Endothelial cell (in vitro differentiated cells): ENCODE measurements at regions not wholly inside any gene's neighbourhood (a gene's known extent, or its start where the extent isn't known, plus 50 kb on each side); places are given as distances from the start of the nearest gene placed in this dataset.

ENCODE experiments used
- DNase-seq: peaks from one replicate; pipeline ENCODE4 v3.0.0; 2021; ENCODE audit warnings: low spot score
- H3K27ac Mint-ChIP-seq: one replicate; pipeline ENCODE4 v1.8.0; 2021; ENCODE audit warnings: mixed read lengths, inconsistent platforms; ENCODE audit not compliant: unreplicated experiment
- H3K27me3 Mint-ChIP-seq: one replicate; pipeline ENCODE4 v1.8.0; 2021; ENCODE audit warnings: mild to moderate bottlenecking, moderate library complexity, mixed read lengths, inconsistent platforms; ENCODE audit not compliant: unreplicated experiment
- H3K36me3 Mint-ChIP-seq: one replicate; pipeline ENCODE4 v1.8.0; 2021; ENCODE audit warnings: mild to moderate bottlenecking, low read depth, mixed read lengths, inconsistent platforms; ENCODE audit not compliant: unreplicated experiment
- H3K4me1 Mint-ChIP-seq: one replicate; pipeline ENCODE4 v1.8.0; 2021; ENCODE audit warnings: mild to moderate bottlenecking, mixed read lengths, inconsistent platforms; ENCODE audit not compliant: unreplicated experiment
- H3K4me3 Mint-ChIP-seq: one replicate; pipeline ENCODE4 v1.8.0; 2021; ENCODE audit warnings: mild to moderate bottlenecking, mixed read lengths, inconsistent platforms; ENCODE audit not compliant: unreplicated experiment
- H3K9me3 Mint-ChIP-seq: one replicate; pipeline ENCODE4 v1.8.0; 2021; ENCODE audit warnings: mixed read lengths, inconsistent platforms; ENCODE audit not compliant: unreplicated experiment
- CTCF ChIP-seq: fragments of 200-600 bp; sonication (generic); IDR thresholded peaks from one replicate; pipeline ENCODE4 v1.5.0; 2021; ENCODE audit warnings: antibody characterized with exemption; ENCODE audit not compliant: unreplicated experiment

- H3K36me3 Mint-ChIP-seq, result no peaks in the 10 kb centered on the region
- H3K27ac Mint-ChIP-seq, result no peak overlapping the region
- TF ChIP-seq CTCF, result no peak
- DNase-seq, result no peak
- no peaks in the 10 kb centered on the region for H3K27me3 Mint-ChIP-seq
- no peaks in the 10 kb centered on the region for H3K4me1 Mint-ChIP-seq
- no peak overlapping the region for H3K4me3 Mint-ChIP-seq
- no peaks in the 10 kb centered on the region for H3K9me3 Mint-ChIP-seq
Observed at GRCh38 chr1:195939844-195940243, 668.4 kb downstream of the KCNT2 start.

GRCh38 chr1:195934817-195935553 is 673.3 kb downstream of the KCNT2 start:
- Mint-ChIP-seq H3K4me3 (no peak overlapping the region), H3K9me3 (no peaks in the 10 kb centered on the region), H3K27ac (no peak overlapping the region), H3K4me1 (no peaks in the 10 kb centered on the region), H3K36me3 (no peaks in the 10 kb centered on the region), H3K27me3 (no peaks in the 10 kb centered on the region)
- no peak for DNase-seq
- no peak for TF ChIP-seq CTCF

- no peak for TF ChIP-seq CTCF
Observed at GRCh38 chr1:195933835-195934234, 674.4 kb downstream of the KCNT2 start.

GRCh38 chr1:195915826-195916225 is 692.4 kb downstream of the KCNT2 start:
- H3K27me3 Mint-ChIP-seq, result no peaks in the 10 kb centered on the region

More at GRCh38 chr1:195933835-195934234, 674.4 kb downstream of the KCNT2 start:
- H3K4me3 Mint-ChIP-seq, result no peak overlapping the region
- no peaks in the 10 kb centered on the region for H3K4me1 Mint-ChIP-seq
- no peaks in the 10 kb centered on the region for H3K27me3 Mint-ChIP-seq
- DNase-seq, result no peak
- no peaks in the 10 kb centered on the region for H3K36me3 Mint-ChIP-seq
- H3K9me3 Mint-ChIP-seq, result no peaks in the 10 kb centered on the region
- H3K27ac Mint-ChIP-seq, result no peak overlapping the region

More at GRCh38 chr1:195915826-195916225, 692.4 kb downstream of the KCNT2 start:
- no peak overlapping the region for H3K4me3 Mint-ChIP-seq
- no peak for DNase-seq
- H3K36me3 Mint-ChIP-seq, result no peaks in the 10 kb centered on the region
- H3K27ac Mint-ChIP-seq, result no peak overlapping the region
- no peaks in the 10 kb centered on the region for H3K9me3 Mint-ChIP-seq
- no peak for TF ChIP-seq CTCF
- no peaks in the 10 kb centered on the region for H3K4me1 Mint-ChIP-seq
